SK-N-SH (cell line): ENCODE measurements at regions not wholly inside any gene's neighbourhood (a gene's known extent, or its start where the extent isn't known, plus 50 kb on each side); places are given as distances from the start of the nearest gene placed in this dataset.

Experiments
- GABPA ChIP-seq: IDR thresholded peaks from 2 replicates; pipeline ENCODE4 v1.4.0; 2012; ENCODE audit warnings: low read depth, mild to moderate bottlenecking
- JUND ChIP-seq: IDR thresholded peaks from 2 replicates; pipeline ENCODE4 v1.4.0; 2012
- NFIC ChIP-seq: IDR thresholded peaks from 2 replicates; pipeline ENCODE4 v1.4.0; 2012; ENCODE audit warnings: borderline replicate concordance
- POLR2AphosphoS5 ChIP-seq: IDR thresholded peaks from 2 replicates; pipeline ENCODE4 v1.6.1; 2012; ENCODE audit warnings: low read depth, low read length
- YY1 ChIP-seq: IDR thresholded peaks from 2 replicates; pipeline ENCODE4 v1.4.0; 2012; ENCODE audit warnings: low read depth, mild to moderate bottlenecking
- TF ChIP-seq, protein P1 (sequence below): fragments of 200-600 bp; sonication (generic); IDR thresholded peaks from 2 replicates; pipeline ENCODE4 v1.6.1; 2017; ENCODE audit warnings: antibody characterized with exemption, mild to moderate bottlenecking, moderate library complexity

GRCh38 chr5:155455791-155456514, 442.4 kb downstream of the KIF4B start:
- TF ChIP-seq JUND (no peak), NFIC (no peak), YY1 (no peak), POLR2AphosphoS5 (no peak), GABPA (no peak)
- TF ChIP-seq, protein P1, sequence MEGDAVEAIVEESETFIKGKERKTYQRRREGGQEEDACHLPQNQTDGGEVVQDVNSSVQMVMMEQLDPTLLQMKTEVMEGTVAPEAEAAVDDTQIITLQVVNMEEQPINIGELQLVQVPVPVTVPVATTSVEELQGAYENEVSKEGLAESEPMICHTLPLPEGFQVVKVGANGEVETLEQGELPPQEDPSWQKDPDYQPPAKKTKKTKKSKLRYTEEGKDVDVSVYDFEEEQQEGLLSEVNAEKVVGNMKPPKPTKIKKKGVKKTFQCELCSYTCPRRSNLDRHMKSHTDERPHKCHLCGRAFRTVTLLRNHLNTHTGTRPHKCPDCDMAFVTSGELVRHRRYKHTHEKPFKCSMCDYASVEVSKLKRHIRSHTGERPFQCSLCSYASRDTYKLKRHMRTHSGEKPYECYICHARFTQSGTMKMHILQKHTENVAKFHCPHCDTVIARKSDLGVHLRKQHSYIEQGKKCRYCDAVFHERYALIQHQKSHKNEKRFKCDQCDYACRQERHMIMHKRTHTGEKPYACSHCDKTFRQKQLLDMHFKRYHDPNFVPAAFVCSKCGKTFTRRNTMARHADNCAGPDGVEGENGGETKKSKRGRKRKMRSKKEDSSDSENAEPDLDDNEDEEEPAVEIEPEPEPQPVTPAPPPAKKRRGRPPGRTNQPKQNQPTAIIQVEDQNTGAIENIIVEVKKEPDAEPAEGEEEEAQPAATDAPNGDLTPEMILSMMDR = no peak
